ENCODE measurements at regions not wholly inside any gene's neighbourhood (a gene's known extent, or its start where the extent isn't known, plus 50 kb on each side); places are given as distances from the start of the nearest gene placed in this dataset.
A peak's percentile ranks its signal among the peaks of the same experiment; 100 is the strongest.
"Not testable (repeated sequence)": the region's sequence is repeated elsewhere in the genome, so short reads cannot be mapped to it uniquely, and the experiment has no call there.

GRCh38 chr15:34520566-34520965, 62.9 kb downstream of the GOLGA8B start:
- H3K4me3 Mint-ChIP-seq = no peak overlapping the region
- no peaks in the 10 kb centered on the region for H3K36me3 Mint-ChIP-seq (ENCODE audit: low read depth)
- DNase-seq = no peak
- H3K4me1 Mint-ChIP-seq = no peaks in the 10 kb centered on the region
- Histone ChIP-seq H3K36me3 (ENCODE audit: control insufficient read depth, insufficient read depth, low read length) (no peaks in the 10 kb centered on the region), H3K9ac (ENCODE audit: extremely low read depth, low read length, poor library complexity, severe bottlenecking) (no peak overlapping the region), H3K27ac (ENCODE audit: low read depth, low read length) (no peak overlapping the region), H3K4me1 (ENCODE audit: control insufficient read depth, insufficient read depth, low read length) (no peaks in the 10 kb centered on the region), H3K27me3 (ENCODE audit: control insufficient read depth, insufficient read depth, low read length, poor library complexity, severe bottlenecking) (no peaks in the 10 kb centered on the region), H3K9me3 (ENCODE audit: control insufficient read depth, low read length) (no peaks in the 10 kb centered on the region), H3K4me3 (ENCODE audit: low read length) (no peak overlapping the region)
- peaks cover 25% of the 10 kb centered on the region for H3K27me3 Mint-ChIP-seq (ENCODE audit: insufficient read depth)
- no peak for TF ChIP-seq CTCF (conservative IDR thresholded peaks at IDR 0.05)
- 97% methylated on average over 6 to 11 of the region's 11 CpGs for WGBS, 2 experiments (ENCODE audit: insufficient coverage in 1 of 2, insufficient read length in 1 of 2)
- no peaks in the 10 kb centered on the region for H3K9me3 Mint-ChIP-seq
- H3K27ac Mint-ChIP-seq = no peak overlapping the region

GRCh38 chr15:34520010-34520409, 63.4 kb downstream of the GOLGA8B start:
- H3K9me3 ChIP-seq (ENCODE audit: control insufficient read depth, low read length); H3K27ac Mint-ChIP-seq; H3K36me3 Mint-ChIP-seq (ENCODE audit: low read depth); H3K4me3 ChIP-seq (ENCODE audit: low read length); H3K27ac ChIP-seq (ENCODE audit: low read depth, low read length); H3K9me3 Mint-ChIP-seq; H3K27me3 ChIP-seq (ENCODE audit: control insufficient read depth, insufficient read depth, low read length, poor library complexity, severe bottlenecking); H3K9ac ChIP-seq (ENCODE audit: extremely low read depth, low read length, poor library complexity, severe bottlenecking); DNase-seq; H3K4me1 Mint-ChIP-seq; H3K4me1 ChIP-seq (ENCODE audit: control insufficient read depth, insufficient read depth, low read length); H3K4me3 Mint-ChIP-seq; H3K36me3 ChIP-seq (ENCODE audit: control insufficient read depth, insufficient read depth, low read length): not testable (repeated sequence)
- peaks cover 30% of the 10 kb centered on the region for H3K27me3 Mint-ChIP-seq (ENCODE audit: insufficient read depth)
- WGBS, 2 experiments (ENCODE audit: insufficient coverage in 1 of 2, insufficient read length in 1 of 2) = 97% methylated on average over 3 of the region's 7 CpGs; no CpG with 5 or more reads in 1 of the 2 experiments

- peaks cover 7% of the 10 kb centered on the region for H3K4me1 Mint-ChIP-seq
- Histone ChIP-seq H3K4me1 (ENCODE audit: control insufficient read depth, insufficient read depth, low read length) (no peaks in the 10 kb centered on the region), H3K9ac (ENCODE audit: extremely low read depth, low read length, poor library complexity, severe bottlenecking) (no peak overlapping the region), H3K36me3 (ENCODE audit: control insufficient read depth, insufficient read depth, low read length) (no peaks in the 10 kb centered on the region), H3K27ac (ENCODE audit: low read depth, low read length) (no peak overlapping the region), H3K27me3 (ENCODE audit: control insufficient read depth, insufficient read depth, low read length, poor library complexity, severe bottlenecking) (peaks cover 25% of the 10 kb centered on the region), H3K9me3 (ENCODE audit: control insufficient read depth, low read length) (no peaks in the 10 kb centered on the region), H3K4me3 (ENCODE audit: low read length) (peak overlapping the region; percentile 69)
- H3K27ac Mint-ChIP-seq = no peak overlapping the region
- no peaks in the 10 kb centered on the region for H3K36me3 Mint-ChIP-seq (ENCODE audit: low read depth)
- H3K4me3 Mint-ChIP-seq = peak overlapping the region; percentile 60
- DNase-seq = peak; percentile 81
- 0% methylated on average over 36 of the region's 39 CpGs; no CpG with 5 or more reads in 1 of the 2 experiments for WGBS, 2 experiments (ENCODE audit: insufficient coverage in 1 of 2, insufficient read length in 1 of 2)
- H3K9me3 Mint-ChIP-seq = no peaks in the 10 kb centered on the region
- H3K27me3 Mint-ChIP-seq (ENCODE audit: insufficient read depth) = peaks cover 74% of the 10 kb centered on the region
- TF ChIP-seq CTCF (conservative IDR thresholded peaks at IDR 0.05) = peak; percentile 10
Observed at GRCh38 chr15:34514251-34514670, 69.2 kb downstream of the GOLGA8B start.

GRCh38 chr15:34512628-34513027, 70.8 kb downstream of the GOLGA8B start:
- no peak overlapping the region for H3K9ac ChIP-seq (ENCODE audit: extremely low read depth, low read length, poor library complexity, severe bottlenecking)
- peaks cover 25% of the 10 kb centered on the region for H3K27me3 ChIP-seq (ENCODE audit: control insufficient read depth, insufficient read depth, low read length, poor library complexity, severe bottlenecking)
- no peaks in the 10 kb centered on the region for H3K36me3 ChIP-seq (ENCODE audit: control insufficient read depth, insufficient read depth, low read length)
- no peak for TF ChIP-seq CTCF (conservative IDR thresholded peaks at IDR 0.05)
- Mint-ChIP-seq H3K4me3 (no peak overlapping the region), H3K36me3 (ENCODE audit: low read depth) (no peaks in the 10 kb centered on the region), H3K27ac (no peak overlapping the region), H3K4me1 (peaks cover 7% of the 10 kb centered on the region), H3K27me3 (ENCODE audit: insufficient read depth) (peaks cover 73% of the 10 kb centered on the region), H3K9me3 (no peaks in the 10 kb centered on the region)
- no peak overlapping the region for H3K27ac ChIP-seq (ENCODE audit: low read depth, low read length)
- 49% methylated on average over 3 to 4 of the region's 4 CpGs for WGBS, 2 experiments (ENCODE audit: insufficient coverage in 1 of 2, insufficient read length in 1 of 2)
- no peak overlapping the region for H3K4me3 ChIP-seq (ENCODE audit: low read length)
- no peak for DNase-seq
- H3K9me3 ChIP-seq (ENCODE audit: control insufficient read depth, low read length) = no peaks in the 10 kb centered on the region
- no peaks in the 10 kb centered on the region for H3K4me1 ChIP-seq (ENCODE audit: control insufficient read depth, insufficient read depth, low read length)

Data from endodermal cell (in vitro differentiated cells).